ENCODE measurements at regions not wholly inside any gene's neighbourhood (a gene's known extent, or its start where the extent isn't known, plus 50 kb on each side); places are given as distances from the start of the nearest gene placed in this dataset.

- TF ChIP-seq ZNF317 (CRISPR knock-in tag; IDR thresholded peaks at IDR 0.05) (no peak), PPARG (CRISPR knock-in tag; conservative IDR thresholded peaks at IDR 0.05) (no peak)
- DNase-seq (ENCODE audit: low spot score): no peak
- intact Hi-C loops (cut with micrococcal nuclease; ENCODE audit: unreplicated experiment) (no loop called here), in situ Hi-C loops (cut with HindIII; ENCODE audit: extremely low pct_ligation_motif_present, low pct_unique_long_range_greater_than_20kb) (no loop called here)
- no peak overlapping the region for H3K4me2 ChIP-seq (ENCODE audit: low read depth, low read length)
- no peak for FAIRE-seq
- ATAC-seq: no peak
- no peak overlapping the region for H2AFZ ChIP-seq (ENCODE audit: low read length)
- H3K9me3 ChIP-seq (ENCODE audit: low read length): peaks cover 71% of the 10 kb centered on the region
- no peak overlapping the region for H3K27ac ChIP-seq (ENCODE audit: extremely low read length, insufficient read depth, low read length)
- H3K36me3 ChIP-seq (replicated peaks in 1 of 2; ENCODE audit: control insufficient read depth in 1 of 2, insufficient read depth in 2 of 2, low read length in 2 of 2): no peaks in the 10 kb centered on the region
- no peaks in the 10 kb centered on the region for H3K4me1 ChIP-seq (ENCODE audit: insufficient read depth, low read length)
- ChIA-PET CTCF (ENCODE audit: low intra/inter-chr PET ratio, low total read pairs) (no interaction called here), POLR2A (no interaction called here)
- H4K20me1 ChIP-seq (ENCODE audit: insufficient read depth, low read length): no peaks in the 10 kb centered on the region
- 7% methylated on average over 1 of the region's 1 CpG for WGBS (ENCODE audit: low lambda C conversion rate)
- H3K4me3 ChIP-seq (replicated peaks in 1 of 3; ENCODE audit: insufficient read depth in 1 of 3, low read depth in 2 of 3, low read length in 3 of 3): no peak overlapping the region
- H3K9ac ChIP-seq (ENCODE audit: insufficient read depth, low read depth, low read length): no peak overlapping the region
- BruUV-seq (replicated peaks): no TSS peak
- no peaks in the 10 kb centered on the region for H3K27me3 ChIP-seq (ENCODE audit: control insufficient read depth in 1 of 2, insufficient read depth in 2 of 2, low read length in 2 of 2)
- no peaks in the 10 kb centered on the region for H3K79me2 ChIP-seq (ENCODE audit: insufficient read depth, low read length)
Measured at GRCh38 chr16:60328152-60328551, 1594.0 kb upstream of the GOT2 start.

- H3K79me2 ChIP-seq (ENCODE audit: insufficient read depth, low read length): no peaks in the 10 kb centered on the region
- H3K27ac ChIP-seq (ENCODE audit: extremely low read length, insufficient read depth, low read length): no peak overlapping the region
- 1% methylated on average over 2 of the region's 2 CpGs for WGBS (ENCODE audit: low lambda C conversion rate)
- no peaks in the 10 kb centered on the region for H3K4me1 ChIP-seq (ENCODE audit: insufficient read depth, low read length)
- H3K4me3 ChIP-seq (replicated peaks in 1 of 3; ENCODE audit: insufficient read depth in 1 of 3, low read depth in 2 of 3, low read length in 3 of 3): no peak overlapping the region
- H3K9ac ChIP-seq (ENCODE audit: insufficient read depth, low read depth, low read length): no peak overlapping the region
- in situ Hi-C loops (cut with HindIII; ENCODE audit: extremely low pct_ligation_motif_present, low pct_unique_long_range_greater_than_20kb): no loop called here
- H2AFZ ChIP-seq (ENCODE audit: low read length): no peak overlapping the region
- FAIRE-seq: no peak
- H3K36me3 ChIP-seq (replicated peaks in 1 of 2; ENCODE audit: control insufficient read depth in 1 of 2, insufficient read depth in 2 of 2, low read length in 2 of 2): no peaks in the 10 kb centered on the region
- no peak overlapping the region for H3K4me2 ChIP-seq (ENCODE audit: low read depth, low read length)
- no peaks in the 10 kb centered on the region for H4K20me1 ChIP-seq (ENCODE audit: insufficient read depth, low read length)
- no peak for ATAC-seq
- peaks cover 48% of the 10 kb centered on the region for H3K9me3 ChIP-seq (ENCODE audit: low read length)
- no peak for TF ChIP-seq ZNF33B (CRISPR knock-in tag; IDR thresholded peaks at IDR 0.05)
- TF ChIP-seq RERE (CRISPR knock-in tag; IDR thresholded peaks at IDR 0.05; ENCODE audit: low read depth): no peak
- TF ChIP-seq ZNF616 (CRISPR knock-in tag; IDR thresholded peaks at IDR 0.05; ENCODE audit: low read depth): no peak
- TF ChIP-seq KLF11 (CRISPR knock-in tag; IDR thresholded peaks at IDR 0.05): no peak
- no peak for TF ChIP-seq ZNF878 (CRISPR knock-in tag; IDR thresholded peaks at IDR 0.05)
- TF ChIP-seq MAZ (IDR thresholded peaks at IDR 0.05; ENCODE audit: borderline replicate concordance, low read depth, low read length): no peak
- TF ChIP-seq MAZ (CRISPR knock-in tag; IDR thresholded peaks at IDR 0.05; ENCODE audit: low read depth): no peak
- TF ChIP-seq E2F1 (CRISPR knock-in tag; IDR thresholded peaks at IDR 0.05): no peak
- no peak for DNase-seq (ENCODE audit: low spot score)
- CTCF ChIA-PET (ENCODE audit: low intra/inter-chr PET ratio, low total read pairs): no interaction called here
- intact Hi-C loops (cut with micrococcal nuclease; ENCODE audit: unreplicated experiment): no loop called here
- BruUV-seq (replicated peaks): no TSS peak
- no peaks in the 10 kb centered on the region for H3K27me3 ChIP-seq (ENCODE audit: control insufficient read depth in 1 of 2, insufficient read depth in 2 of 2, low read length in 2 of 2)
- POLR2A ChIA-PET: no interaction called here
Measured at GRCh38 chr16:60318486-60318885, 1584.4 kb upstream of the GOT2 start.

All from HepG2 (cell line).